ENCODE measurements at regions not wholly inside any gene's neighbourhood (a gene's known extent, or its start where the extent isn't known, plus 50 kb on each side); places are given as distances from the start of the nearest gene placed in this dataset.

DNA sequence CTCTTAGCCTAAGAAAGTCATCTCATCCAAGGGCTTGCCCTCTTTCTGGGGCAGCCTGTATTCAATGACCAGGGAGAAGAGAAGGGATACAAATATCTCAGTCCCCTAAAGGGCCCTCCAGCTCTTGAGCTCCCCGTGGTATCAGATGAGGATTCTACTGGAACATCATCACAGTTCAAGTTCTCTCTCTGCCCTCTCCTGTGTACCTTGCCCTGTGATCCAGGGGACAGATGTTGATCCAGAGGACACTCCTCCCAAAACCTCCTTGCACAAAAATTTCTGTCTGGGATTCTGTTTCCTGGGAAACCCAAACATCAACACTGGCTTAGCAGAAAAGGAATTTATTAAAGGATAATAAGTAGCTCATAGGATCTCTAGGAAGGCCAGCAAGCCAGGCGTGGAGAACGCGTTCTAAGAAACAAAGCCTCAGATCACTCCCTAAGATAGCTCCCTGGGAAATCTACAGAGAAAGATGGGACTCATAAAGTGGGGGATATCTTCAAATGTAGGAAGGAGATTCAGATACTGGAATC, 296.3 kb upstream of the KLF3 start:
- TF ChIP-seq, protein P1, sequence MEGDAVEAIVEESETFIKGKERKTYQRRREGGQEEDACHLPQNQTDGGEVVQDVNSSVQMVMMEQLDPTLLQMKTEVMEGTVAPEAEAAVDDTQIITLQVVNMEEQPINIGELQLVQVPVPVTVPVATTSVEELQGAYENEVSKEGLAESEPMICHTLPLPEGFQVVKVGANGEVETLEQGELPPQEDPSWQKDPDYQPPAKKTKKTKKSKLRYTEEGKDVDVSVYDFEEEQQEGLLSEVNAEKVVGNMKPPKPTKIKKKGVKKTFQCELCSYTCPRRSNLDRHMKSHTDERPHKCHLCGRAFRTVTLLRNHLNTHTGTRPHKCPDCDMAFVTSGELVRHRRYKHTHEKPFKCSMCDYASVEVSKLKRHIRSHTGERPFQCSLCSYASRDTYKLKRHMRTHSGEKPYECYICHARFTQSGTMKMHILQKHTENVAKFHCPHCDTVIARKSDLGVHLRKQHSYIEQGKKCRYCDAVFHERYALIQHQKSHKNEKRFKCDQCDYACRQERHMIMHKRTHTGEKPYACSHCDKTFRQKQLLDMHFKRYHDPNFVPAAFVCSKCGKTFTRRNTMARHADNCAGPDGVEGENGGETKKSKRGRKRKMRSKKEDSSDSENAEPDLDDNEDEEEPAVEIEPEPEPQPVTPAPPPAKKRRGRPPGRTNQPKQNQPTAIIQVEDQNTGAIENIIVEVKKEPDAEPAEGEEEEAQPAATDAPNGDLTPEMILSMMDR (IDR thresholded peaks at IDR 0.05; ENCODE audit: low read depth, low read length, missing control alignments): no peak
- no peak for DNase-seq (ENCODE audit: low read depth)
- no peak overlapping the region for H3K4me3 ChIP-seq (ENCODE audit: low read depth, low read length)

DNA sequence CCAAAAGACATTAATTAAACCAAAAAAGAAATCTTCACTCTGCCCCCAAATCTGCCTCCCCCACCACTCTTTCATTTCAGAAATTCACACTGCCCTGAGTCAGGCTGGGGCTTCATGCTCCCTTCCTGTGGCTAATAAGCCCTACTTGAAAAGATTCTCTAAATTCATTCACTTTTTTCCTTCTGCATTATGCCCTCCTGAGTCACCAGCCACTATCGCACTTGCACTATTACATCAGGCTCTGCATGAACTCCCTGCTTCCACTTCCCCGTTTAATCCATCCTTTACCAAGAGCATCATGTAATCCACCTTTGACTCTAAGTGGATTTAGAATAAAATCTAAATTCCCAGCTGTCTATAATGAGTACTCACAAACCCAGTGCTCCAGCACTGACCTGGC, 295.4 kb upstream of the KLF3 start:
- TF ChIP-seq, protein P1 (IDR thresholded peaks at IDR 0.05; ENCODE audit: low read depth, low read length, missing control alignments): no peak
- no peak for DNase-seq (ENCODE audit: low read depth)
- H3K4me3 ChIP-seq (ENCODE audit: low read depth, low read length): no peak overlapping the region

DNA sequence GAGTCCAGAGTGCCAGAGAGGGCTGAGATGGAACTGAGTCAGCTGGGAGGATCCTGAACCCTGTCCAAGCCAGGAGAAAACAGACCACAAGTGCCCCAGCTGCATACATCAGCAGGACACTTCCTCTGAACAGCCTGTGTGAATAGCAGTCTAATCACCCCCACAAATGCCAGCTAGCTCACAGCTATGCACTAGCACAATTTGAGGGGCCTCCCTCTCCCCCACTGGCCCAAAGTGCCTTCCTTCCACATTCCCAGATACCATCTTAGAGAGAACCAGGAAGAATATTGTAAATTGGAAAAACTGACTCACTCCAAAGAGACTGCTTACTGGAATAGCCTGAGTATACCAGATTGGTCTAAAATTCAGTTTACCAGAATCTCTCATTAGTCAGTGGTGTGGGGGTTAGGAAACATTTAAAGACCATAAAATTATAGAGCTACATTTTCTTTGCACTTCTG, 292.6 kb upstream of the KLF3 start:
- no peak overlapping the region for H3K4me3 ChIP-seq (ENCODE audit: low read depth, low read length)
- TF ChIP-seq, protein P1 (IDR thresholded peaks at IDR 0.05; ENCODE audit: low read depth, low read length, missing control alignments): no peak
- DNase-seq (ENCODE audit: low read depth): no peak

DNA sequence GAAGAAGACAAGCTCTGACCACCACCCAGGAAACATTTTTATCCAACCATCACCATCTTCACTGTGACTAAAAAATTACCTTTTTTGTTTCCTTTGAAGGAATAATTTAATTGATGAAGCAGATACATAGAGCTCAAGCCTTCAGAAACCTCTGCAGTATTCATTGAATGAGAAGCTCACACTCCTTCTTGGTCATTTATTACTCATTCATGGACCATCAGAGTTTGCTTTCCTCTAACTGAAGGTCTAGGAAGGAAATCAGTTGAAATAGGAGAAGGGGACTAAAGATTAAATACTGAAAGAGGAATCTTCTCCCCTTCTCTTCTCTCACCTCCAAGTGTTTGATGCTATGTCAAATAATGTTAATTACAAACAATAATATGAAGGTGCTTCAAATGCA, 290.6 kb upstream of the KLF3 start:
- no peak for DNase-seq (ENCODE audit: low read depth)
- H3K4me3 ChIP-seq (ENCODE audit: low read depth, low read length): no peak overlapping the region
- TF ChIP-seq, protein P1 (IDR thresholded peaks at IDR 0.05; ENCODE audit: low read depth, low read length, missing control alignments): no peak

DNA sequence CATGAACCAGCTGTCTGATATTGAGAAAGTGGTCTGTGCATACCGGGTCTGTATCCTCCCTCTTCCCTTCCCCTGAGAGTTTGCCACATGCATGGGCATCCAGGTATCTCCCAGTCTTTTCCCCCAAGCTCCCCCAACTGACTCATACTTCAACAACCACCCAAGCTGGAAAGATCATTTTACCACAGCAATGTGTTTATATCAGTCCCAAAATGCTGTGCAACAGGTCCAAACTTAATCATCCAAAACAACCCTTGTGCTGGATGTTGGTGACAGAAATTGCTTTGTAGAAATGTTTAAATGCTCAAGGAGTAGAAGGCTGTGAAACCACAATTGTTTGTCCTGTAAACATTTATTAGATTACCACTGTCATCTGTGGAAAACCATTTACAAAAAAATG, 286.8 kb upstream of the KLF3 start:
- TF ChIP-seq, protein P1 (IDR thresholded peaks at IDR 0.05; ENCODE audit: low read depth, low read length, missing control alignments): no peak
- H3K4me3 ChIP-seq (ENCODE audit: low read depth, low read length): no peak overlapping the region
- DNase-seq (ENCODE audit: low read depth): no peak

DNA sequence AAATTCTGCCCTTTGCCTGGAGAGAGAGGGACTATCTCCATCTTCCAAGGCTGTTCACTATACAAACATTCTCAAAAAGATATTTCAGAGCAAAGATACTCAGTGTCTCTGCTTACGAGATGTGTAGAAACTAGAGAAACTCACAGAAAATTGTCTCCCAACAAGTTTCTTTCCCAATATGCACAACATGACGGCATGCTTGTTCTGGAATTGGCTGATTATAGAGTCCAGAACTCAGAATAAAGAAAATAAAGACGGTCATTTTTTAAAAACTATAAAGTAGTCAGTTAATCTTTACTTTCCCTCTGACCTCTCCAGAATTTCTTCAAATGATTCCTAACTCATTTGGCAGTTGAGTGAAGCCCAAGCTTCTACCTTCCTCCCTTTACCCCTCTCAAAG, 285.5 kb upstream of the KLF3 start:
- TF ChIP-seq, protein P1 (IDR thresholded peaks at IDR 0.05; ENCODE audit: low read depth, low read length, missing control alignments): no peak
- H3K4me3 ChIP-seq (ENCODE audit: low read depth, low read length): no peak overlapping the region
- DNase-seq (ENCODE audit: low read depth): no peak

DNA sequence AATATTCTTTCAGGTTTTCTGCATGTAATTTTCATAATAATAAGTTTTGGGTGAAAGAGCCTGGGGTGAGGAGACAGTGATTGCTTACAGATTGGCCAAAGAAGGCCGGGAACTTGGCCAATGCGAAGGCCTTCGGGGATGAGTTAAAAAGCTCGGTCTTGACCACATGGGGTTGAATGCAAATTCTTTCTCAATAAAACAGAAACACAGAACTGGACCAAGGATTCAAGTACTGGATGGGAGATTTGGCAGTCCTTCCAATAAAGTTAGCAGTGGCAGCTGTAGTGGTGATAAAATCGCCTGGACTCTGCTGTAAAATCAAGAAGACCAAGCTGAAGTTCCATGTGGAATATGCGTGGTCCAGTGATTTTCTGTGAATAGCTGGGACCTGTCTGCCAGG, 282.2 kb upstream of the KLF3 start:
- no peak overlapping the region for H3K4me3 ChIP-seq (ENCODE audit: low read depth, low read length)
- TF ChIP-seq, protein P1 (IDR thresholded peaks at IDR 0.05; ENCODE audit: low read depth, low read length, missing control alignments): no peak
- no peak for DNase-seq (ENCODE audit: low read depth)
